ENCODE measurements at regions not wholly inside any gene's neighbourhood (a gene's known extent, or its start where the extent isn't known, plus 50 kb on each side); places are given as distances from the start of the nearest gene placed in this dataset.

DNA sequence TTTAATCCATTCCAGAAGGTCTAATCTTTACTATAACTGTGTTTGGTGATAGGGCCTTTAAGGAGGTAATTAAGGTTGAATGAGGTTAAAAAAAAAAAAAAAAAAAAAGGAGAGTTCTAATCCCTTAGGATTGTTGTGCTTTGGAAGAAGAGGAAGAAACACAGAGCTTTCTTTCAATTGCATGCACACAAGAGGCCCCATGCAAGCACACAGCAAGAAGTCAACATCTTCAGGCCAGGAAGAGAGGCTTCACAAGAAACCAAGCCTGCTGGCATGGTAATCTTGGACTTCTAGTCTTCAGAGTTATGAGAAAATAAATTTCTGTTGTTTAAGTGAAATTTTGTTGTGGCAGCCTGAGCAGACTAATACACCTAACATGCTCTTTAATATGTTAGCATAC, 118.6 kb downstream of the NAA11 start:
- H3K9ac ChIP-seq (ENCODE audit: low read length): no peak overlapping the region
- DNase-seq (ENCODE audit: low read depth) (no peak), FAIRE-seq (no peak)
- no peaks in the 10 kb centered on the region for H3K4me1 ChIP-seq (ENCODE audit: insufficient read depth, low read length)
- H3K27ac ChIP-seq (ENCODE audit: low read depth, low read length): no peak overlapping the region
- peaks cover 2% of the 10 kb centered on the region for H3K9me3 Mint-ChIP-seq (ENCODE audit: unreplicated experiment)
- H4K20me1 ChIP-seq (ENCODE audit: insufficient read depth, low read length): no peaks in the 10 kb centered on the region
- H3K4me2 ChIP-seq (ENCODE audit: low read length): no peak overlapping the region
- no peaks in the 10 kb centered on the region for H3K36me3 Mint-ChIP-seq (ENCODE audit: low read depth, unreplicated experiment)
- no peaks in the 10 kb centered on the region for H3K79me2 ChIP-seq (ENCODE audit: insufficient read depth, low read length)
- no peaks in the 10 kb centered on the region for H3K27me3 ChIP-seq (ENCODE audit: insufficient read depth, low read length)
- no peak overlapping the region for H3K4me3 Mint-ChIP-seq (ENCODE audit: unreplicated experiment)
- H3K9me3 ChIP-seq (ENCODE audit: insufficient read depth, low read depth, low read length): no peaks in the 10 kb centered on the region
- no peak overlapping the region for H2AFZ ChIP-seq (ENCODE audit: low read depth, low read length)
- H3K27ac Mint-ChIP-seq (ENCODE audit: unreplicated experiment): no peak overlapping the region
- no peaks in the 10 kb centered on the region for H3K27me3 Mint-ChIP-seq (ENCODE audit: low read depth, unreplicated experiment)
- TF ChIP-seq, protein P1, sequence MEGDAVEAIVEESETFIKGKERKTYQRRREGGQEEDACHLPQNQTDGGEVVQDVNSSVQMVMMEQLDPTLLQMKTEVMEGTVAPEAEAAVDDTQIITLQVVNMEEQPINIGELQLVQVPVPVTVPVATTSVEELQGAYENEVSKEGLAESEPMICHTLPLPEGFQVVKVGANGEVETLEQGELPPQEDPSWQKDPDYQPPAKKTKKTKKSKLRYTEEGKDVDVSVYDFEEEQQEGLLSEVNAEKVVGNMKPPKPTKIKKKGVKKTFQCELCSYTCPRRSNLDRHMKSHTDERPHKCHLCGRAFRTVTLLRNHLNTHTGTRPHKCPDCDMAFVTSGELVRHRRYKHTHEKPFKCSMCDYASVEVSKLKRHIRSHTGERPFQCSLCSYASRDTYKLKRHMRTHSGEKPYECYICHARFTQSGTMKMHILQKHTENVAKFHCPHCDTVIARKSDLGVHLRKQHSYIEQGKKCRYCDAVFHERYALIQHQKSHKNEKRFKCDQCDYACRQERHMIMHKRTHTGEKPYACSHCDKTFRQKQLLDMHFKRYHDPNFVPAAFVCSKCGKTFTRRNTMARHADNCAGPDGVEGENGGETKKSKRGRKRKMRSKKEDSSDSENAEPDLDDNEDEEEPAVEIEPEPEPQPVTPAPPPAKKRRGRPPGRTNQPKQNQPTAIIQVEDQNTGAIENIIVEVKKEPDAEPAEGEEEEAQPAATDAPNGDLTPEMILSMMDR (IDR thresholded peaks at IDR 0.05; ENCODE audit: insufficient read depth, low read depth, low read length): no peak
- TF ChIP-seq EZH2 (IDR thresholded peaks at IDR 0.05; ENCODE audit: insufficient read depth, low read length): no peak
- H3K36me3 ChIP-seq (ENCODE audit: insufficient read depth, low read length): no peaks in the 10 kb centered on the region
- H3K4me3 ChIP-seq (ENCODE audit: insufficient read depth, low read depth, low read length): no peak overlapping the region
- peaks cover 8% of the 10 kb centered on the region for H3K4me1 Mint-ChIP-seq (ENCODE audit: low read depth, unreplicated experiment)

DNA sequence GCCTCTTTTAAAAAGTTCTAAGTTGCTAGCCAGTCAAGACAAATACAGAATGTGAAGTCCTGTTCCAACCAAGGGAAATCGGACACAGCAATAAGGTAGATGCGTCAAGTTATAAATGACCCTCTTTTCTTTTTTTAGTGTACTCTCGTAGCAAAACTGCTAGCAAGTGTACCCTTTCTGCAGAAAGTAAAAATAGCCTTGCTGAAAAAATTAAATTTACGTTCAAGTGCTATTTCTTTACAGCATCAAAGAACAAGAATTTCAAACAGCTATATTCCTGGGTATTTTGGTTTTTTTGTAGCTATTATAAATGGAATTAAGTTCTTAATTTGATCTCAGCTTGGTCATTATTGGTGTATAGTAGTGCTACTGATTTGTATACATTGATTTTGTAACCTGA, 119.2 kb downstream of the NAA11 start:
- H3K4me1 Mint-ChIP-seq (ENCODE audit: low read depth, unreplicated experiment): peaks cover 8% of the 10 kb centered on the region
- H3K27ac Mint-ChIP-seq (ENCODE audit: unreplicated experiment): no peak overlapping the region
- H3K27me3 ChIP-seq (ENCODE audit: insufficient read depth, low read length): no peaks in the 10 kb centered on the region
- H3K9me3 ChIP-seq (ENCODE audit: insufficient read depth, low read depth, low read length): no peaks in the 10 kb centered on the region
- peaks cover 2% of the 10 kb centered on the region for H3K9me3 Mint-ChIP-seq (ENCODE audit: unreplicated experiment)
- H3K36me3 ChIP-seq (ENCODE audit: insufficient read depth, low read length): no peaks in the 10 kb centered on the region
- H3K4me2 ChIP-seq (ENCODE audit: low read length): no peak overlapping the region
- no peak overlapping the region for H3K9ac ChIP-seq (ENCODE audit: low read length)
- no peaks in the 10 kb centered on the region for H3K79me2 ChIP-seq (ENCODE audit: insufficient read depth, low read length)
- H3K27ac ChIP-seq (ENCODE audit: low read depth, low read length): no peak overlapping the region
- H3K4me1 ChIP-seq (ENCODE audit: insufficient read depth, low read length): no peaks in the 10 kb centered on the region
- H3K36me3 Mint-ChIP-seq (ENCODE audit: low read depth, unreplicated experiment): no peaks in the 10 kb centered on the region
- no peak overlapping the region for H3K4me3 ChIP-seq (ENCODE audit: insufficient read depth, low read depth, low read length)
- H4K20me1 ChIP-seq (ENCODE audit: insufficient read depth, low read length): no peaks in the 10 kb centered on the region
- no peak for TF ChIP-seq EZH2 (IDR thresholded peaks at IDR 0.05; ENCODE audit: insufficient read depth, low read length)
- TF ChIP-seq, protein P1 (IDR thresholded peaks at IDR 0.05; ENCODE audit: insufficient read depth, low read depth, low read length): no peak
- FAIRE-seq (no peak), DNase-seq (ENCODE audit: low read depth) (no peak)
- H3K27me3 Mint-ChIP-seq (ENCODE audit: low read depth, unreplicated experiment): no peaks in the 10 kb centered on the region
- H2AFZ ChIP-seq (ENCODE audit: low read depth, low read length): no peak overlapping the region
- no peak overlapping the region for H3K4me3 Mint-ChIP-seq (ENCODE audit: unreplicated experiment)

DNA sequence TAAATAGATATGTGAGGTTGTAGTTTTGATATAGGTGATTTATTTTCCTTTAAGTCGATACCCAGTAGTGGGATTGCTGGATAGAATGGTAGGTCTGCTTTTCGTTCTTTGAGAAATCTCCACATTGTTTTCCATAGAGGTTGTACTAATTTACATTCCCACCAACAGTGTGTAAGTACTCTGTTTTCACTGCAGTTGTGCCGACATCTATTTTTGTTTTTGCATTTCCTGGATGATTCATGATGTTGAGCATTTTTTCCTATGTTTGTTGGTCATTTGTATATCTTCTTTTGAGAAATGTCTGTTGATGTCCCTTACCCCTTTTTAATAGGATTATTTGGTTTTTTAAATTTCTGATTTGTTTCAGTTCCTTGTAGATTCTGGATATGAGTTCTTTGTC, 120.7 kb downstream of the NAA11 start:
- no peak overlapping the region for H3K9ac ChIP-seq (ENCODE audit: low read length)
- no peak for DNase-seq (ENCODE audit: low read depth)
- no peaks in the 10 kb centered on the region for H3K36me3 ChIP-seq (ENCODE audit: insufficient read depth, low read length)
- peaks cover under 1% of the 10 kb centered on the region for H3K9me3 Mint-ChIP-seq (ENCODE audit: unreplicated experiment)
- H3K27me3 Mint-ChIP-seq (ENCODE audit: low read depth, unreplicated experiment): no peaks in the 10 kb centered on the region
- no peaks in the 10 kb centered on the region for H3K4me1 ChIP-seq (ENCODE audit: insufficient read depth, low read length)
- no peaks in the 10 kb centered on the region for H3K27me3 ChIP-seq (ENCODE audit: insufficient read depth, low read length)
- no peak overlapping the region for H3K27ac Mint-ChIP-seq (ENCODE audit: unreplicated experiment)
- peaks cover 6% of the 10 kb centered on the region for H3K4me1 Mint-ChIP-seq (ENCODE audit: low read depth, unreplicated experiment)
- H4K20me1 ChIP-seq (ENCODE audit: insufficient read depth, low read length): no peaks in the 10 kb centered on the region
- H3K4me3 ChIP-seq (ENCODE audit: insufficient read depth, low read depth, low read length): no peak overlapping the region
- H3K9me3 ChIP-seq (ENCODE audit: insufficient read depth, low read depth, low read length): no peaks in the 10 kb centered on the region
- H3K79me2 ChIP-seq (ENCODE audit: insufficient read depth, low read length): no peaks in the 10 kb centered on the region
- no peaks in the 10 kb centered on the region for H3K36me3 Mint-ChIP-seq (ENCODE audit: low read depth, unreplicated experiment)
- H3K27ac ChIP-seq (ENCODE audit: low read depth, low read length): no peak overlapping the region
- no peak overlapping the region for H2AFZ ChIP-seq (ENCODE audit: low read depth, low read length)
- no peak overlapping the region for H3K4me2 ChIP-seq (ENCODE audit: low read length)
- no peak for TF ChIP-seq EZH2 (IDR thresholded peaks at IDR 0.05; ENCODE audit: insufficient read depth, low read length)
- TF ChIP-seq, protein P1 (IDR thresholded peaks at IDR 0.05; ENCODE audit: insufficient read depth, low read depth, low read length): no peak
- no peak overlapping the region for H3K4me3 Mint-ChIP-seq (ENCODE audit: unreplicated experiment)
- no peak for FAIRE-seq

Measured in astrocyte (in vitro differentiated cells and primary cell).